H9 (cell line): ENCODE measurements at regions not wholly inside any gene's neighbourhood (a gene's known extent, or its start where the extent isn't known, plus 50 kb on each side); places are given as distances from the start of the nearest gene placed in this dataset.

Experiments used
- DNase-seq: peaks from one replicate; pipeline ENCODE4 v3.0.0-alpha.2; 2017
- H2AFZ ChIP-seq: one replicate; pipeline ENCODE4 v1.6.1; 2013; ENCODE audit warnings: mild to moderate bottlenecking, low read length, control low read depth, moderate library complexity
- H2AK5ac ChIP-seq: 2 replicates; pipeline ENCODE4 v1.6.1; 2013; ENCODE audit warnings: low read length, control low read depth, mixed read lengths; ENCODE audit not compliant: insufficient read length
- H2BK120ac ChIP-seq: one replicate; pipeline ENCODE4 v1.6.1; 2013; ENCODE audit warnings: low read depth, mild to moderate bottlenecking, low read length, control low read depth, inconsistent platforms; ENCODE audit not compliant: poor library complexity, severe bottlenecking
- H2BK12ac ChIP-seq: 2 replicates; pipeline ENCODE4 v1.6.1; 2013; ENCODE audit warnings: low read length, control low read depth, mixed read lengths, low read depth; ENCODE audit not compliant: insufficient read length
- H2BK15ac ChIP-seq: 2 replicates; pipeline ENCODE4 v1.6.1; 2013; ENCODE audit warnings: low read depth, low read length, control low read depth
- H2BK20ac ChIP-seq: one replicate; pipeline ENCODE4 v1.6.1; 2013; ENCODE audit warnings: low read depth, mild to moderate bottlenecking, low read length, control low read depth, inconsistent platforms; ENCODE audit not compliant: poor library complexity, severe bottlenecking
- H2BK5ac ChIP-seq: 2 replicates; pipeline ENCODE4 v1.6.1; 2013; ENCODE audit warnings: low read length, control low read depth, mixed read lengths; ENCODE audit not compliant: insufficient read length
- H3K14ac ChIP-seq: 2 replicates; pipeline ENCODE4 v1.6.1; 2013; ENCODE audit warnings: low read length, control low read depth; ENCODE audit not compliant: insufficient read depth
- H3K18ac ChIP-seq: 2 replicates; pipeline ENCODE4 v1.6.1; 2013; ENCODE audit warnings: low read depth, mild to moderate bottlenecking, mixed read lengths, low read length, control low read depth; ENCODE audit not compliant: insufficient read length
- H3K23ac ChIP-seq: 2 replicates; pipeline ENCODE4 v1.6.1; 2013; ENCODE audit warnings: low read length, control low read depth, mixed read lengths, low read depth; ENCODE audit not compliant: insufficient read length
- H3K23me2 ChIP-seq: 2 replicates; pipeline ENCODE4 v1.6.1; 2013; ENCODE audit warnings: low read depth, mild to moderate bottlenecking, mixed read lengths, low read length, control low read depth; ENCODE audit not compliant: insufficient read length, poor library complexity, severe bottlenecking
- H3K27ac ChIP-seq: 2 replicates; pipeline ENCODE4 v1.5.1; 2013; ENCODE audit warnings: low read length, control low read depth, mixed read lengths, low read depth; ENCODE audit not compliant: insufficient read length
- H3K27me3 ChIP-seq: 2 replicates; pipeline ENCODE4 v1.6.1; 2013; ENCODE audit warnings: low read length, control low read depth, inconsistent platforms; ENCODE audit not compliant: insufficient read depth
- H3K4ac ChIP-seq: 2 replicates; pipeline ENCODE4 v1.6.1; 2013; ENCODE audit warnings: low read depth, mild to moderate bottlenecking, control low read depth, inconsistent platforms, low read length, moderate library complexity
- H3K4me1 ChIP-seq: 2 replicates; pipeline ENCODE4 v1.6.1; 2013; ENCODE audit warnings: low read length, control low read depth, inconsistent platforms; ENCODE audit not compliant: insufficient read depth
- H3K4me2 ChIP-seq: 2 replicates; pipeline ENCODE4 v1.6.1; 2013; ENCODE audit warnings: low read length, control low read depth, mixed read lengths; ENCODE audit not compliant: insufficient read length, insufficient read depth
- H3K56ac ChIP-seq: 2 replicates; pipeline ENCODE4 v1.6.1; 2013; ENCODE audit warnings: low read depth, mild to moderate bottlenecking, mixed read lengths, low read length, control low read depth; ENCODE audit not compliant: insufficient read length
- H3K79me1 ChIP-seq: 2 replicates; pipeline ENCODE4 v1.6.1; 2013; ENCODE audit warnings: low read depth, mild to moderate bottlenecking, moderate library complexity, low read length, control low read depth, inconsistent platforms; ENCODE audit not compliant: insufficient read depth, poor library complexity, severe bottlenecking
- H3K79me2 ChIP-seq: 2 replicates; pipeline ENCODE4 v1.6.1; 2013; ENCODE audit warnings: low read length, control low read depth, inconsistent platforms; ENCODE audit not compliant: insufficient read depth
- H3K9ac ChIP-seq: 2 replicates; pipeline ENCODE4 v1.6.1; 2013; ENCODE audit warnings: low read length, control low read depth, mixed read lengths; ENCODE audit not compliant: insufficient read length; ENCODE audit errors: extremely low read depth
- H3K9me3 ChIP-seq: one replicate; pipeline ENCODE4 v1.6.1; 2013; ENCODE audit warnings: low read depth, low read length, inconsistent platforms; ENCODE audit not compliant: control insufficient read depth
- H3T11ph ChIP-seq: one replicate; pipeline ENCODE4 v1.6.1; 2013; ENCODE audit warnings: mild to moderate bottlenecking, low read length, control low read depth, inconsistent platforms
- H4K20me1 ChIP-seq: one replicate; pipeline ENCODE4 v1.6.1; 2013; ENCODE audit not compliant: control insufficient read depth, insufficient read length, insufficient read depth
- H4K5ac ChIP-seq: 2 replicates; pipeline ENCODE4 v1.6.1; 2013; ENCODE audit warnings: low read depth, mild to moderate bottlenecking, mixed read lengths, low read length, control low read depth; ENCODE audit not compliant: insufficient read length
- H4K8ac ChIP-seq: replicated peaks from 2 replicates; pipeline ENCODE4 v1.6.1; 2013; ENCODE audit warnings: low read length, control low read depth, mixed read lengths, low read depth; ENCODE audit not compliant: insufficient read length
- H4K91ac ChIP-seq: 2 replicates; pipeline ENCODE4 v1.6.1; 2013; ENCODE audit warnings: low read depth, mild to moderate bottlenecking, moderate library complexity, mixed read lengths, low read length, control low read depth; ENCODE audit not compliant: insufficient read length
- H3K27ac Mint-ChIP-seq, 3 experiments: 2 replicates in 2 of 3; 3 replicates in 1 of 3; pipeline ENCODE4 v1.8.0; 2020 to 2021; ENCODE audit warnings: mixed read lengths in 3 of 3, mild to moderate bottlenecking in 1 of 3, moderate library complexity in 1 of 3
- H3K27me3 Mint-ChIP-seq: 2 replicates; pipeline ENCODE4 v1.8.0; 2021; ENCODE audit warnings: low read depth, mild to moderate bottlenecking, moderate library complexity, mixed read lengths
- H3K36me3 Mint-ChIP-seq, 3 experiments: 2 replicates in 2 of 3; 3 replicates in 1 of 3; pipeline ENCODE4 v1.8.0; 2020 to 2021; ENCODE audit warnings: low read depth in 3 of 3, mixed read lengths in 3 of 3; ENCODE audit not compliant: insufficient read depth in 1 of 3
- H3K4me1 Mint-ChIP-seq, 2 experiments: 2 replicates each; pipeline ENCODE4 v1.8.0; 2020; ENCODE audit warnings: mixed read lengths in 2 of 2
- H3K4me3 Mint-ChIP-seq, 2 experiments: 2 replicates in 1 of 2; 3 replicates in 1 of 2; pipeline ENCODE4 v1.8.0; 2020 to 2021; ENCODE audit warnings: mild to moderate bottlenecking in 2 of 2, mixed read lengths in 2 of 2, moderate library complexity in 1 of 2
- H3K9me3 Mint-ChIP-seq, 2 experiments: 2 replicates in 1 of 2; 3 replicates in 1 of 2; pipeline ENCODE4 v1.8.0; 2020; ENCODE audit warnings: mild to moderate bottlenecking in 2 of 2, mixed read lengths in 2 of 2, moderate library complexity in 1 of 2
- CTCF ChIP-seq: fragments of 200-600 bp; sonication (generic); conservative IDR thresholded peaks from 3 replicates; pipeline ENCODE4 v1.8.0; 2021; ENCODE audit warnings: antibody characterized with exemption, mild to moderate bottlenecking
- WGBS: extraction: QIAGEN DNeasy Blood & Tissue Kit; methylation state at CpG from one replicate; pipeline ENCODE4 v1.1.7; 2013; ENCODE audit warnings: missing lambda C conversion rate, low lambda C conversion rate, mixed read lengths; ENCODE audit not compliant: insufficient read length; ENCODE audit errors: extremely low coverage; 5-methylcytosine and 5-hydroxymethylcytosine counted together

GRCh38 chr15:39448409-39448808 lies 132.5 kb upstream of the THBS1 start:
- Histone ChIP-seq H3K79me1 (no peaks in the 10 kb centered on the region), H3K4me2 (no peak overlapping the region), H3K23me2 (no peaks in the 10 kb centered on the region), H3K4ac (no peak overlapping the region), H3K56ac (no peak overlapping the region), H3T11ph (no peak overlapping the region), H3K18ac (no peak overlapping the region), H2BK120ac (no peak overlapping the region), H2BK20ac (no peak overlapping the region), H2AFZ (no peak overlapping the region), H4K5ac (no peak overlapping the region), H3K4me1 (no peaks in the 10 kb centered on the region), H4K8ac (no peak overlapping the region), H3K27ac (no peak overlapping the region), H4K91ac (no peak overlapping the region), H2BK5ac (no peak overlapping the region), H3K23ac (no peak overlapping the region), H3K14ac (no peak overlapping the region), H4K20me1 (no peaks in the 10 kb centered on the region), H3K9me3 (no peaks in the 10 kb centered on the region), H3K79me2 (no peaks in the 10 kb centered on the region), H3K9ac (no peak overlapping the region), H3K27me3 (no peaks in the 10 kb centered on the region), H2BK12ac (no peak overlapping the region), H2BK15ac (no peak overlapping the region), H2AK5ac (no peak overlapping the region)
- peaks cover 14 to 17% of the 10 kb centered on the region in 2 experiments for H3K4me1 Mint-ChIP-seq
- DNase-seq = no peak
- no peak overlapping the region for H3K4me3 Mint-ChIP-seq
- WGBS = no CpG with 5 or more reads among the region's 4 CpGs
- peaks cover 0 to 15% (median 5%) of the 10 kb centered on the region in 3 experiments; a peak in 4 of 7 replicates for H3K36me3 Mint-ChIP-seq
- no peak for TF ChIP-seq CTCF
- no peak overlapping the region for H3K27ac Mint-ChIP-seq
- H3K9me3 Mint-ChIP-seq = peaks cover 15% of the 10 kb centered on the region in 2 experiments
- peaks cover 3% of the 10 kb centered on the region; the same call in 1 of the 2 replicates for H3K27me3 Mint-ChIP-seq
